Prostate gland (tissue), 2 donors: ENCODE measurements at regions not wholly inside any gene's neighbourhood (a gene's known extent, or its start where the extent isn't known, plus 50 kb on each side); places are given as distances from the start of the nearest gene placed in this dataset.

Source experiments
- CTCF ChIP-seq, 4 experiments: fragments of 200-600 bp in 2 of 4; fragments of 450-650 bp in 2 of 4; sonication (generic) in 2 of 4; IDR thresholded peaks; 1 replicate in 3 of 4; 2 replicates in 1 of 4; pipeline ENCODE4 v1.5.1; 2016 to 2019; ENCODE audit warnings: antibody characterized with exemption in 4 of 4, mild to moderate bottlenecking in 2 of 4, moderate library complexity in 2 of 4
- POLR2A ChIP-seq: fragments of 450-650 bp; IDR thresholded peaks from one replicate; pipeline ENCODE4 v1.6.1; 2016; ENCODE audit warnings: antibody characterized with exemption, mild to moderate bottlenecking
- POLR2AphosphoS5 ChIP-seq: sonication (generic); formaldehyde crosslinking; IDR thresholded peaks from one replicate; pipeline ENCODE4 v1.6.1; 2017; ENCODE audit warnings: antibody characterized with exemption

GRCh38 chrX:82070948-82071347, 869.0 kb downstream of the SH3BGRL start:
- TF ChIP-seq CTCF (IDR thresholded peaks at IDR 0.05) (no peak), POLR2A (no peak), POLR2AphosphoS5 (no peak)
